Fibroblast of skin of right quadriceps (primary cell): ENCODE measurements at regions not wholly inside any gene's neighbourhood (a gene's known extent, or its start where the extent isn't known, plus 50 kb on each side); places are given as distances from the start of the nearest gene placed in this dataset.
"Not testable (repeated sequence)": the region's sequence is repeated elsewhere in the genome, so short reads cannot be mapped to it uniquely, and the experiment has no call there.

ENCODE experiments used
- DNase-seq: peaks from one replicate; pipeline ENCODE4 v3.0.0-alpha.2; 2013

DNA sequence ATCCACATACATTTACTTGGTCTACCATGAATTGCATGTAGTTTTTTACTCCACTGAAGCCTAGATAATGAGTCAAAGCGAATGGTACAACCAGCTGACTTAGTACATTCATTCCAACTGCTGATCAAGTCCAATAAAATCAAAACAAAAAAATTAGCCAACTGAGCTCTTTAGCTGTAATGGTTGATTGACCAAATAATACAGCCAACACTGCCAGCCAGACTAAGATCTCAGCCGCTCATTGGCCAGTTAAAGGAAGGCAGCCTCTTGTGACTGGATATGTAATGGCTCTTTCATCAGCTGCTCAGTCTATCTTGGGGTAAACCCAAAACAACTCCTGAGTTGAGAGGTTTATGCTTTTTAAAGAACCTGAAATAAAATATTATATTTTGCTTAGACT lies 204.3 kb upstream of the RSPO3 start:
- no peak for DNase-seq

- DNase-seq, result no peak
These were observed 203.7 kb upstream of the RSPO3 start for GRCh38 chr6:126914801-126915200.

- peak; percentile 96 for DNase-seq
These were observed 198.5 kb upstream of the RSPO3 start for GRCh38 chr6:126919947-126920346.

GRCh38 chr6:126923807-126924206 lies 194.7 kb upstream of the RSPO3 start:
- DNase-seq, result no peak

GRCh38 chr6:126926926-126927325 lies 191.5 kb upstream of the RSPO3 start:
- DNase-seq, result no peak

- DNase-seq, result no peak
These were observed 190.6 kb upstream of the RSPO3 start for GRCh38 chr6:126927841-126928240.

DNA sequence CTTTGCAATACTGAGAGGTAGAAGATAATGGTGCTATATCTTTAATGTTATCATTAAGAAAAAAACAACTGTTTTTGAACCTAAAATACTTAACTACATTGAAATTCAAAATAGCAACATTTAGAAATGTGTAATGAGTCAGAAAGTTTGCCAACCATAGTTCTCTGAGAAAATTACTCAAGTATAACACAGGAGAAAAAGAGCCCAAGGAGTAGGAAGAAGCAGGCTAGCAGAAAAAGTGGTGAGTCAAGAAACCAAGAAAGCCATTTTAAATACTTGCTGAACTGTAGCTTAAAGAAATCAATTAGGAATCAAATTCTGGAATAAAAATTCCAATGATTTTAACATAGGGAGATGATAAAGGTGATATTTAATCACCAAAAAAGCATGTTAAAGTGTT lies 181.0 kb upstream of the RSPO3 start:
- peak; percentile 8 for DNase-seq

DNA sequence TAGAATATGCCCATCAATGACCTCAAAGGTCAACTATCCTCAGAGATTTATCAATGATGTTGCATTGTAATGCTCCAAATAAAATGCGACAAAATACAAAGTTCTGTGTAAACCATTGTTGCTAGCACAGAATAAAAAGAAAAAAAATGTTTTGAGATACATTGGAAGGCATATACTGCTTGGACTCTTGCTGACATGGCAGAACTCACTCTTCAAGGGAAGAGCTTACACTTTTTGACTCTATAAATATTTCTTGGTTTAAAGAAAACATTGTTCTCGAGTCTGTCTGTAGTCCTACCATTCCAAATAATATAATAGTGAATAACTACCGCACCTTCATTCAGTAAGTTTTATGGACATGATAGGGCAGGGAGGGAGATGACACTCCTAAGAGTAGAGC lies 178.7 kb upstream of the RSPO3 start:
- no peak for DNase-seq

- DNase-seq, result no peak
These were observed 176.7 kb upstream of the RSPO3 start for GRCh38 chr6:126941751-126942150.

DNA sequence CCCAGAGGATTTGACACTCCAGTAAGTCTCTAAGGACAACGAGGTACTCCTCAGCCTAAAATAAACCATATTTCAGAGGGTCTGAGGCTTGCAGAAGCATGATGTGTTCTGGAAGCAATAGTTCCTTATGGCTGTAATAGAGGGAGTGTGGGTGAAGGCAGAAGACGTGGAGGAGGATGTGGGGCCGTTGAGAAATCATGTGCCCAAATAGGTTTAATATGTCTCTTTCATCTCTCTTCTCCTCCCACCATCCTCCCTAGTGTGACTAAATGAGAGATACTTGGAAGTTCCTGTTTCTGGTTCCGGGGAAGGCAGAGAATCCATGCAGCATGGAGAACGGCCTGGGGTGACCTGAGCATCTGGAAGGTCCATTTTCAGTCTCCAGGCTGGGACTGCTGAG lies 174.0 kb upstream of the RSPO3 start:
- no peak for DNase-seq

GRCh38 chr6:126945150-126945685 lies 173.3 kb upstream of the RSPO3 start:
- DNase-seq, result no peak

- DNase-seq, result no peak
These were observed 172.6 kb upstream of the RSPO3 start for GRCh38 chr6:126945812-126946360.

GRCh38 chr6:126947070-126947469 lies 171.4 kb upstream of the RSPO3 start:
- no peak for DNase-seq

DNA sequence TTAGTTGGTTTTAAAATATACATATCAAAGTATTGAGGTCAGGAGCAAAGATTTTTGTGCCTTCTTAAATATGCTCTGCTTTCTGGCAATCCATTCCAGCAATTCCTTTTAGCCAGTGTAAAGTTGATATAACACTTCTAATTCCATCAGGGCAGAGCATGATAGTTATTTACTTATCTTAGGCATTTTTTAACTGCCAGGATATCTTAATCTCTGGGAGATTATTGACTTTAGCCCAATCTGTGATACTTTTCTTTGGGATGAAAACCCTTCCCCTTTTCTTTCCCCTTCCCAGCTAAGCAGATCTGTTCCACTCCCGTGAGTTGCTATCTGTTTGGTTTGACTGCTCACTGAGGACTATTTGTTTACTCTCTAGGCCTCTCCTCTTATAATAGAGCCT lies 168.7 kb upstream of the RSPO3 start:
- no peak for DNase-seq

DNA sequence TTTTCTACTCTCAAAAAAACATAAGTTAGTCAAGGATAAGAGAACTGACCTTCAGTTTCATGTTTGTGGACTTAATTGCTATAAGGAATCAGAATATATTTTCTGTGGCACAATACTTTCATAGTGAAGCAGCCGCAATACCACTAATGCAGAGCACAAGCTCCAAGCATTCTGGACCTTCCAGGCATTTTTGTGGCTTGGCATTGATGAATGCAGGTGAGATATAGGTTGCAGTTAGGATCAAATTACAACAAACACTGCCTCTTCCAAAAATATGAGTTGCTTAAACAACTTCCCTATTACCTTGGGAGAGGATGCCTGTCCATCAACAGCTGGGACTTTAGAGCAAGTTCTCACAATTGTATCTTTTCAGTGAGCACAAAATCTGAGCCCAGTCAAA lies 162.8 kb upstream of the RSPO3 start:
- DNase-seq, result no peak

DNA sequence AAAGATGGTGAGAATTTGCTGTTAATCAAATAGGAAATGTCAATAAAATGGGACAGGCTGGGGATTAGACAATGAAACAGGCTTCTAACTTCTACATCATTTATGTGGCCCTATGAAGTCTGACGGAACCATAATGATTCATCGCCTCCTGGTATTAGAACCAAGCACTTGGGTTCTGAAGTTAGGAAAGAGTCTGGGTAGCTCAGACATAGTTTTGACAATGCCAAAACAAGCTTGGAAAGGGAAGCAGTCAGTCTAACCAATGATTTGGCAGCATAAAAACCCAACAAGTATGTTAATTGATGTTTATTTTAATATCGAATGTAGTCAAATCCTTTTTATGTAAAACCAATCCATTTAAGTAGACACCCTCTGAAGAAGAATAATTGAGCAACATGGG lies 160.8 kb upstream of the RSPO3 start:
- DNase-seq, result no peak

DNA sequence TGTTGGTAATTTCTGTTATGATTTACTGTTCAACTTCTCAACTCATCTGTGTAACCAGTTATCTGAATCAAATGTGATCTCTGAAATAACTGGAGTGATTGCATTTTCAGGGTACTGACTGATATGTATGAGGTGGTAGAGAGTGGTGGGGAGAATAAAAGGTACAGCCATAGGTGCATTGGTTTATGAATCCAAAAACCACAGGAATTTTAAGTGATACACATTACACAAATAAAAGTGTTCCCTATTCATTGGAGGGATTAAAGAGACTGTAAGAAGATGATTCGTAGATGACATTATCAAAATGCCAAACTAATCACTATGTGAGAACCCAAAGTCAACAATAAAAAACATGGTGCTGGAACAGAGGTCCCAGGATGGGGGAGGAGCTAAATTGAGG lies 158.7 kb upstream of the RSPO3 start:
- no peak for DNase-seq

GRCh38 chr6:126963077-126963809 lies 155.2 kb upstream of the RSPO3 start:
- no peak for DNase-seq

- DNase-seq, result no peak
These were observed 151.0 kb upstream of the RSPO3 start for GRCh38 chr6:126967296-126968005.

GRCh38 chr6:126976253-126976797 lies 142.1 kb upstream of the RSPO3 start:
- DNase-seq, result no peak

DNA sequence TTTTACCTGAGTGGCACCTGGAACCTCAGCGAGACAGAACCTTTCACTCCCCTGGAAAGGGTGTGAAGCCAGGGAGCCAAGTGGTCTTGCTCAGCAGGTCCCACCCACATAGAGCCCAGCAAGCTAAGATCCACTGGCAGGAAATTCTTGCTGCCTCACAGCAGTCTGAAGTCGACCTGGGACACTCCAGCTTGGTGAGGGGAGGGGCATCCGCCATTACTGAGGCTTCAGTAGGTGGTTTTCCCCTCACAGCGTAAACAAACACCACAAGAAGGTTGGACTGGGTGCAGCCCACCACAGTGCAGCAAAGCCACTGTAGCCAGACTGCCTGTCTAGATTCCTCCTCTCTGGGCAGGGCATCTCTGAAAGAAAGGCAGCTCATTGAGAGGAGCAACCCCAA lies 134.7 kb upstream of the RSPO3 start:
- DNase-seq, result no peak

GRCh38 chr6:126988125-126988524 lies 130.3 kb upstream of the RSPO3 start:
- DNase-seq, result not testable (repeated sequence)

DNA sequence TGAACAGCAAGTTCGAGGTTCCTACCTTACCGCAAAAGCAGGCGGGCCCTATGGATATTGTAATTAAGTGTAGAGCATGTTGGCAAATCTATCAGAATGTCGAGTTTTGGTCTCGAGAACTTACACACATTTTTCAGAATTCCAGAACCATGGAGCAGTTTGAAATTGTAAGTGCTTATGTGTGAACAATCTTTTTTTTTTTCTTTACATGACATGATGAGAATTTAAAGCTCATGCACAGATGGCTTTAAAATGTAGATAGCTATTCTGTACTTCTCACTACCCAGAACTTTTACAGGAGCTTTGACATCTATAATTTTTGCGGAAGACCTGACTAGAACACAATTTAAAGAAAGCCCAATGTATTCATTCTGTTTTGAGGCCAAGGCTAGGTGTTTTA lies 117.8 kb upstream of the RSPO3 start:
- DNase-seq, result no peak

- DNase-seq, result no peak
These were observed 104.6 kb upstream of the RSPO3 start for GRCh38 chr6:127013865-127014264.
